ENCODE measurements at regions not wholly inside any gene's neighbourhood (a gene's known extent, or its start where the extent isn't known, plus 50 kb on each side); places are given as distances from the start of the nearest gene placed in this dataset.
"Not testable (repeated sequence)": the region's sequence is repeated elsewhere in the genome, so short reads cannot be mapped to it uniquely, and the experiment has no call there.

- DNase-seq (ENCODE audit: low read depth): not testable (repeated sequence)
These were observed 72.4 kb downstream of the HNRNPD start for GRCh38 chr4:82301390-82301789.

DNA sequence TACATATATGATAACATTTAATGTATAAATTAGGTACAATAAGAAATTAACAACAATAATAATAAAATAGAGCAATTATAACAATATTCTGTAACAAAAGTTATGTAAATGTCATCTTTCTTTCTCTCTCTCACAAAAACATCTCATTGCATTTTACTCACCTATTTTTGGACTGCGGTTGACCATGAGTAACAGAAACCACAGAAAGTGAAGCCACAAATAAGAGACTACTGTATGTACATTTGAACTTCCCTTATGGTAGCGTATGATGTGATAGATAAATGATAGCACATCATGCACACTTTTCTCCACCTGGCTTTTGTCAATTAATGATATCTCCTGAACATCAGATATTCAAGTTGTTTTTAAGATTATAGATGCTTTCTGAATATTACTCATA lies 80.5 kb downstream of the HNRNPD start:
- DNase-seq (ENCODE audit: low read depth): no peak

DNA sequence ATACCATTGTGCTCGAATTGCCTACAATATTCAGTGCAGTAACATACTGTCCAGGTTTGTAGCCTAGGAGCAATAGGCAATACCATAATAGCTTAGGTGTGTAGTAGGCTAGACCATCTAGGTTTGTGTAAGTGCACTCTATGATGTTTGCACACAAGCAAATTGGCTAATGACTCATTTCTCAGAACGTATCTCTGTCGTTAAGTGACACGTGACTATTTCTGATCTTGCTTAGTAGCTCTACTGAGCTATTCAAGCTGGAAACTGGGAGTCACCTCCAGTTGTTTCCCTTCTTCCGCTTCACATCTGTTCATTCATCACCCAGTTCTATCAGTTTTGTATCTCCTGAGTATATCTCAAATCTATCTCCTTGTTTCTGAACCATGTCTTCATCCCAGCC lies 86.1 kb downstream of the HNRNPD start:
- DNase-seq (ENCODE audit: low read depth): no peak

GRCh38 chr4:82284858-82285805 lies 88.7 kb downstream of the HNRNPD start:
- peak; percentile 100 for DNase-seq (ENCODE audit: low read depth)

DNA sequence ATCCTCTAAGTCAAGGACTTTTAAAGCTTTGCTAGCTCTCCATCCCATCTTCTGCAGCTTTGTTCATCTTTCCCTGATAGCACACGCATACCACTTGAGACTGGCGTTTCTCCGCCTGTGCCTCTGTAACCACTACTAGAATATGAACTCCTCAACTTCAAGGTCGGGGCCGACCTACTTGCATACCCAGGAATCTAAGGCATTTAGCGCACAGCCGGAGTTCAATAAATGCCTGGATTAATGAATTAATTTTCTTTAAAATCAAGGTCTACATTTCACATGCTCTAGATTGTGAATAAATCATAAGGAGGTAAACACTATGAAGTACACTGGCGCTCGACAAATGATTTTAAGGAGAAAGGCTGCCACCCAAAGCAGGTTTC lies 89.3 kb downstream of the HNRNPD start:
- DNase-seq (ENCODE audit: low read depth): no peak

DNA sequence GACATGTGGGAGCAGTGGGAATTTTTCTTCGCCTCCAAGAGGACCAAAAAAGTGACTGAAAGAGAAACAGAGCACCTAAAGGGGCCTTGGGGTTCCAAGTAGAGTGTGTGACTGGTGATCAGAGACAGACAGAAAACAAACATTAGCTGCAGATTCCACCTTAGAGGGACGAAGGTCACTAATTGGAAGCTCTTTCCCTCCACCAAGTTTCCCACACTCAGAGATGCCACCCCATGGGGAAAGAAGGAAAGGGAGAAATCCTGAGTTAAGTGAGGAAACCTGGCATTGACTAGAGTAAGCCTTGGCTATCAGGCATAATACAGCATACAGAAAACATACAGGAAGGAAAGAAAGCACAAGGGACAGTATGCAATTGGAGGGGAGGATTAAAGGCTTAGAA lies 90.9 kb downstream of the HNRNPD start:
- DNase-seq (ENCODE audit: low read depth): no peak

DNA sequence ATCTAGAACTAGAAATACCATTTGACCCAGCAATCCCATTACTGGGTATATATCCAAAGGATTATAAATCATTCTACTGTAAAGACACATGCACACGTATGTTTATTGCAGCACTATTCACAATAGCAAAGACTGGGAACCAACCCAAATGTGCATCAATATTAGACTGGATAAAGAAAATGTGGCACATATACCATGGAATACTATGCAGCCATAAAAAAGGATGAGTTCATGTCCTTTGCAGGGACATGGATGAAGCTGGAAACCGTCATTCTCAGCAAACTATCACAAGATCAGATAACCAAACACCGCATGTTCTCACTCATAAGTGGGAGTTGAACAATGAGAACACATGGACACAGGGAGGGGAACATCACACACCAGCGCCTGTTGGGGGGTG lies 94.2 kb downstream of the HNRNPD start:
- DNase-seq (ENCODE audit: low read depth): not testable (repeated sequence)

- DNase-seq (ENCODE audit: low read depth): no peak
These were observed 97.5 kb downstream of the HNRNPD start for GRCh38 chr4:82276332-82276640.

GRCh38 chr4:82275431-82276331 lies 98.1 kb downstream of the HNRNPD start:
- no peak for DNase-seq (ENCODE audit: low read depth)

- not testable (repeated sequence) for DNase-seq (ENCODE audit: low read depth)
These were observed 99.1 kb downstream of the HNRNPD start for GRCh38 chr4:82274700-82275099.

GRCh38 chr4:82272523-82272922 lies 101.3 kb downstream of the HNRNPD start:
- DNase-seq (ENCODE audit: low read depth): not testable (repeated sequence)

- DNase-seq (ENCODE audit: low read depth): peak; percentile 3
These were observed 101.8 kb downstream of the HNRNPD start for GRCh38 chr4:82271915-82272480.

- DNase-seq (ENCODE audit: low read depth): no peak
These were observed 105.0 kb downstream of the HNRNPD start for GRCh38 chr4:82268826-82269193.

DNA sequence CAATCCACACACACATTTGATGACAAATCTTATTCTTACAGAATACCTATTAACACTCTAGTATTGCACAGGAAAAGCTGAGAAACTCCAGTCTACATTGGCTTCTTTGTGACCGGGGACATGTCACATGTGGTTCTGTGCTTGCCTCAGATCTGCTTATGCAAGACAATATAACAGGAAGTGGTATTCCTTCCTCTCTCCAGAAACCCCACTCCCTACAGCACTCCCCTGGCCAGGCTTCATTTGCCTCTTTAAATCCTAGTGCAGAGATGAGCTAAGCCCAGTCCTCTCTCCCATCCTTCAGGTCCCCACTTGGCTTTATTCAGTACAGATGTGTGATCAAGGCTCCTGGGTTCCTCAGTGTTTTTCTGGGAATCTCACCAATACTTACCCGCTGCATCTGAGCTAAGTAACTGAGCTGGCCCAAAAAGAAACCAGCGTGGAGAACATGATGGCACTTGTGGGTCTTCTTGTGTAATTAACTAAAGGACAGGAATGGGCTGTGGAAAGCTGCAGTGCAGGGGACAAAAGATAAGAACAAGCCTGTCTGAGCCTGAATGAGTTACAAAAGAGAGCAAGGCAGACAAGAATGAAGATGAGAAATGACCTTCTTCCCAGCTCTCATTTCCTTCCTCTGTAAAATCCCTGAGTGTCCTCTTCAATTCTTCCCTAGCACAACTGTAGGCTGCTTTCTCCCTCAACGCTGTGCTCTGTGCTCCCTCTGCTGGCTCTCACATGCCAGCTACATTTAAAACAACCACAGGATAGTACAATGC lies 105.6 kb downstream of the HNRNPD start:
- DNase-seq (ENCODE audit: low read depth): peak; percentile 55

GRCh38 chr4:82267506-82267905 lies 106.3 kb downstream of the HNRNPD start:
- DNase-seq (ENCODE audit: low read depth): no peak

GRCh38 chr4:82266345-82266744 lies 107.4 kb downstream of the HNRNPD start:
- no peak for DNase-seq (ENCODE audit: low read depth)

- no peak for DNase-seq (ENCODE audit: low read depth)
These were observed 112.7 kb downstream of the HNRNPD start for GRCh38 chr4:82261084-82261483.

- no peak for DNase-seq (ENCODE audit: low read depth)
These were observed 113.2 kb downstream of the HNRNPD start for GRCh38 chr4:82260632-82261031.

GRCh38 chr4:82256718-82257117 lies 117.1 kb downstream of the HNRNPD start:
- no peak for DNase-seq (ENCODE audit: low read depth)

GRCh38 chr4:82255657-82256056 lies 118.1 kb downstream of the HNRNPD start:
- DNase-seq (ENCODE audit: low read depth): no peak

DNA sequence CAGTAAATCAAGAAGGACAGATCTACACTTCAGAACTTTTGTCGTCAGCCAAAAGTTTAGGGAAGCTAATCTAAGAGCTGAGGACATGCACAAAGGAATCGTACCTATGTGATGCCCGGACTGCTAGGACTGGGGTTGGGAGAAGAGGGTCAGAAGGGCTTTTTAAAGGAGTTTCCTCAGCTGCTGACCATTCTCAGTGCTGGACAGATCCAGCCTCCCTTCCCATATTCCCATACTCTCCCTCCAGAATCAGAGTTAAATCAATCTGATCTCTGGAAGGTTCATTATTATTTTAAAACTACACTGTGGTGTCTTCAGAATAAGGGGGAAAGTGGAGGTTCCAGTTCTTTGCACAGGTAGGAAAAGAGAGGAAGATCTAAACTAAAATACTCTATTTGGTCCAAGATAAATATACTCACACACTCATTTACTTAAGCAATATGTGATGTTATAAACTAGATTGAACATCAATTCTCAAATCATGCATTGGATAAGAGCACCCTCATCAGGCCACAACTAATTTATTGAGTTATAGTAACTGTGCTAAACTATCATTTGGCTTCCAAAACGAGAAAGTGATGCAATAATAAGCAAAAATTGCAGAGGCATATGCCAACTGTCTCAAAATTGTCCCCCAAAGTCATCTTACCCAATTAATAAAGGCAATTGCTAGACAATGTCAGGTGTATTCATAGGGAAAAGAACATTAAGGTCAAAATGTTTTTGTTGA lies 124.7 kb downstream of the HNRNPD start:
- DNase-seq (ENCODE audit: low read depth): no peak
